Naive thymus-derived CD4-positive, alpha-beta T cell (primary cell): ENCODE measurements at regions not wholly inside any gene's neighbourhood (a gene's known extent, or its start where the extent isn't known, plus 50 kb on each side); places are given as distances from the start of the nearest gene placed in this dataset.

Experiments
- ATAC-seq: fragments of 150-1000 bp; cut with Tn5 transposase; 2 replicates; pipeline ENCODE4 v1.10.0; 2021; ENCODE audit warnings: mild to moderate bottlenecking, moderate library complexity
- CTCF ChIA-PET: fragments of 350-600 bp; sonication (Branson Sonifier 250); formaldehyde crosslinking; loops from one replicate; lab custom pipeline; 2021; ENCODE audit warnings: antibody characterized with exemption; lab: Charles Lee
- POLR2A ChIA-PET: fragments of 350-600 bp; sonication (Branson Sonifier 250); formaldehyde crosslinking; loops from one replicate; lab custom pipeline; 2021; ENCODE audit warnings: antibody characterized with exemption, inconsistent platforms; lab: Charles Lee
- DNase-seq, 9 donors: peaks; one replicate each; pipeline versions ENCODE4 v3.0.0 to v3.0.0-alpha.2; 2020 to 2022; ENCODE audit warnings: mixed read lengths in 1 of 9
- H3K27ac ChIP-seq: one replicate; pipeline ENCODE4 v1.7.0; 2013; ENCODE audit warnings: mild to moderate bottlenecking, low read depth, low read length, moderate library complexity
- H3K27me3 ChIP-seq, 2 donors: one replicate each; pipeline ENCODE4 v1.7.0; 2013; ENCODE audit warnings: low read length in 2 of 2, mild to moderate bottlenecking in 2 of 2, moderate library complexity in 2 of 2; ENCODE audit not compliant: control insufficient read depth in 2 of 2, insufficient read depth in 2 of 2
- H3K36me3 ChIP-seq, 3 experiments: 1 replicate in 2 of 3; 2 replicates in 1 of 3; pipeline ENCODE4 v1.7.0; 2013; ENCODE audit warnings: low read length in 3 of 3, mild to moderate bottlenecking in 3 of 3, moderate library complexity in 1 of 3; ENCODE audit not compliant: insufficient read depth in 3 of 3, control insufficient read depth in 2 of 3
- H3K4me1 ChIP-seq, 2 donors: one replicate each; pipeline ENCODE4 v1.7.0; 2013; ENCODE audit warnings: low read length in 2 of 2, mild to moderate bottlenecking in 2 of 2, moderate library complexity in 1 of 2; ENCODE audit not compliant: control insufficient read depth in 2 of 2, insufficient read depth in 2 of 2
- H3K4me3 ChIP-seq: 2 replicates; pipeline ENCODE4 v1.7.0; 2013; ENCODE audit warnings: mild to moderate bottlenecking, low read length
- H3K9me3 ChIP-seq, 3 experiments: 1 replicate in 2 of 3; 2 replicates in 1 of 3; pipeline ENCODE4 v1.7.0; 2013; ENCODE audit warnings: low read length in 3 of 3; ENCODE audit not compliant: control insufficient read depth in 2 of 3
- H3K27ac Mint-ChIP-seq, 9 donors: one replicate each; pipeline ENCODE4 v1.8.0; 2020 to 2022; ENCODE audit warnings: mixed read lengths in 9 of 9, mild to moderate bottlenecking in 8 of 9, moderate library complexity in 5 of 9, inconsistent platforms in 2 of 9
- H3K27me3 Mint-ChIP-seq, 5 donors: one replicate each; pipeline ENCODE4 v1.8.0; 2021 to 2022; ENCODE audit warnings: mixed read lengths in 5 of 5, mild to moderate bottlenecking in 1 of 5
- H3K36me3 Mint-ChIP-seq, 5 donors: one replicate each; pipeline ENCODE4 v1.8.0; 2020 to 2022; ENCODE audit warnings: mixed read lengths in 5 of 5, mild to moderate bottlenecking in 3 of 5, inconsistent platforms in 1 of 5
- H3K4me1 Mint-ChIP-seq, 7 donors: one replicate each; pipeline ENCODE4 v1.8.0; 2020 to 2022; ENCODE audit warnings: mixed read lengths in 7 of 7, mild to moderate bottlenecking in 3 of 7, inconsistent platforms in 1 of 7
- H3K4me3 Mint-ChIP-seq, 10 donors: one replicate each; pipeline ENCODE4 v1.8.0; 2020 to 2022; ENCODE audit warnings: mild to moderate bottlenecking in 10 of 10, mixed read lengths in 10 of 10, moderate library complexity in 6 of 10, inconsistent platforms in 2 of 10
- H3K9me3 Mint-ChIP-seq, 11 donors: one replicate each; pipeline ENCODE4 v1.8.0; 2020 to 2022; ENCODE audit warnings: mixed read lengths in 11 of 11, mild to moderate bottlenecking in 4 of 11, inconsistent platforms in 1 of 11, moderate library complexity in 1 of 11
- intact Hi-C, 2 donors: fragments of 100-400 bp; cut with micrococcal nuclease; formaldehyde crosslinking; loops; one replicate each; pipeline ENCODE4 v1.15.1; 2023

- Mint-ChIP-seq H3K4me3 (no peak overlapping the region), H3K27ac (no peak overlapping the region), H3K27me3 (no peaks in the 10 kb centered on the region), H3K9me3 (peaks cover 0 to 17% (median 10%) of the 10 kb centered on the region in 11 donors), H3K36me3 (no peaks in the 10 kb centered on the region), H3K4me1 (no peaks in the 10 kb centered on the region)
- Histone ChIP-seq H3K4me1 (no peaks in the 10 kb centered on the region), H3K27ac (no peak overlapping the region), H3K4me3 (no peak overlapping the region), H3K36me3 (no peaks in the 10 kb centered on the region), H3K27me3 (no peaks in the 10 kb centered on the region), H3K9me3 (no peaks in the 10 kb centered on the region)
- CTCF ChIA-PET: no interaction called here
- no peak for DNase-seq
- POLR2A ChIA-PET: no interaction called here
- intact Hi-C loops: no loop called here
- no peak for ATAC-seq
Measured at GRCh38 chr6:66128656-66129055, 421.6 kb upstream of the EYS start.

- Histone ChIP-seq H3K36me3 (no peaks in the 10 kb centered on the region), H3K9me3 (no peaks in the 10 kb centered on the region), H3K27ac (no peak overlapping the region), H3K4me1 (no peaks in the 10 kb centered on the region), H3K4me3 (no peak overlapping the region), H3K27me3 (no peaks in the 10 kb centered on the region)
- POLR2A ChIA-PET: no interaction called here
- H3K9me3 Mint-ChIP-seq: peaks cover 0 to 15% (median 10%) of the 10 kb centered on the region in 11 donors
- no peak for DNase-seq
- no peaks in the 10 kb centered on the region for H3K27me3 Mint-ChIP-seq
- no peaks in the 10 kb centered on the region for H3K36me3 Mint-ChIP-seq
- no peak for ATAC-seq
- CTCF ChIA-PET: no interaction called here
- no peaks in the 10 kb centered on the region for H3K4me1 Mint-ChIP-seq
- intact Hi-C loops: no loop called here
- no peak overlapping the region for H3K4me3 Mint-ChIP-seq
- no peak overlapping the region for H3K27ac Mint-ChIP-seq
Measured at GRCh38 chr6:66128243-66128642, 421.2 kb upstream of the EYS start.

- no peaks in the 10 kb centered on the region for H3K27me3 Mint-ChIP-seq
- Histone ChIP-seq H3K4me1 (no peaks in the 10 kb centered on the region), H3K4me3 (no peak overlapping the region), H3K27me3 (no peaks in the 10 kb centered on the region), H3K36me3 (no peaks in the 10 kb centered on the region), H3K9me3 (no peaks in the 10 kb centered on the region), H3K27ac (no peak overlapping the region)
- intact Hi-C loops: no loop called here
- no peaks in the 10 kb centered on the region for H3K36me3 Mint-ChIP-seq
- CTCF ChIA-PET: no interaction called here
- no peak overlapping the region for H3K4me3 Mint-ChIP-seq
- no peak overlapping the region for H3K27ac Mint-ChIP-seq
- no peaks in the 10 kb centered on the region for H3K4me1 Mint-ChIP-seq
- H3K9me3 Mint-ChIP-seq: peaks cover 0 to 24% (median 9%) of the 10 kb centered on the region in 11 donors
- POLR2A ChIA-PET: no interaction called here
- DNase-seq (no peak), ATAC-seq (no peak)
Measured at GRCh38 chr6:66127061-66127460, 420.0 kb upstream of the EYS start.

GRCh38 chr6:66126358-66126757 lies 419.3 kb upstream of the EYS start:
- H3K27me3 Mint-ChIP-seq: no peaks in the 10 kb centered on the region
- H3K4me1 Mint-ChIP-seq: no peaks in the 10 kb centered on the region
- Histone ChIP-seq H3K27me3 (no peaks in the 10 kb centered on the region), H3K36me3 (no peaks in the 10 kb centered on the region), H3K27ac (no peak overlapping the region), H3K9me3 (no peaks in the 10 kb centered on the region), H3K4me1 (no peaks in the 10 kb centered on the region), H3K4me3 (no peak overlapping the region)
- intact Hi-C loops: no loop called here
- H3K4me3 Mint-ChIP-seq: no peak overlapping the region
- DNase-seq: no peak
- H3K36me3 Mint-ChIP-seq: no peaks in the 10 kb centered on the region
- ChIA-PET CTCF (no interaction called here), POLR2A (no interaction called here)
- H3K27ac Mint-ChIP-seq: no peak overlapping the region
- peaks cover 0 to 24% (median 9%) of the 10 kb centered on the region in 11 donors for H3K9me3 Mint-ChIP-seq
- ATAC-seq: no peak

- Histone ChIP-seq H3K27me3 (no peaks in the 10 kb centered on the region), H3K9me3 (no peaks in the 10 kb centered on the region), H3K36me3 (no peaks in the 10 kb centered on the region), H3K27ac (no peak overlapping the region), H3K4me3 (no peak overlapping the region), H3K4me1 (no peaks in the 10 kb centered on the region)
- ChIA-PET CTCF (interaction anchor here (1.1 kb wide), 1 partner anchor 52 kb away, joined by 3 read pairs; no protein-coding TSS in a partner anchor), POLR2A (no interaction called here)
- H3K27ac Mint-ChIP-seq: no peak overlapping the region
- no peaks in the 10 kb centered on the region for H3K36me3 Mint-ChIP-seq
- H3K9me3 Mint-ChIP-seq: peaks cover 5 to 63% (median 14%) of the 10 kb centered on the region in 11 donors
- ATAC-seq (no peak), DNase-seq (no peak)
- H3K4me1 Mint-ChIP-seq: no peaks in the 10 kb centered on the region
- no peaks in the 10 kb centered on the region for H3K27me3 Mint-ChIP-seq
- H3K4me3 Mint-ChIP-seq: no peak overlapping the region
- intact Hi-C loops: no loop called here
Measured at GRCh38 chr6:66103954-66104353, 396.9 kb upstream of the EYS start.

GRCh38 chr6:66103354-66103753 lies 396.3 kb upstream of the EYS start:
- Mint-ChIP-seq H3K9me3 (peaks cover 5 to 65% (median 14%) of the 10 kb centered on the region in 11 donors), H3K4me1 (no peaks in the 10 kb centered on the region), H3K36me3 (no peaks in the 10 kb centered on the region), H3K4me3 (no peak overlapping the region), H3K27ac (no peak overlapping the region), H3K27me3 (no peaks in the 10 kb centered on the region)
- ChIA-PET POLR2A (no interaction called here), CTCF (interaction anchor here (1.1 kb wide), 1 partner anchor 51 kb away, joined by 3 read pairs; no protein-coding TSS in a partner anchor)
- Histone ChIP-seq H3K9me3 (no peaks in the 10 kb centered on the region), H3K36me3 (no peaks in the 10 kb centered on the region), H3K27ac (no peak overlapping the region), H3K4me1 (no peaks in the 10 kb centered on the region), H3K4me3 (no peak overlapping the region), H3K27me3 (no peaks in the 10 kb centered on the region)
- DNase-seq (no peak), ATAC-seq (no peak)
- intact Hi-C loops: no loop called here

GRCh38 chr6:66096679-66097078 lies 389.7 kb upstream of the EYS start:
- no peaks in the 10 kb centered on the region for H3K27me3 ChIP-seq
- H3K36me3 ChIP-seq: no peaks in the 10 kb centered on the region
- no peaks in the 10 kb centered on the region for H3K4me1 ChIP-seq
- ChIA-PET POLR2A (no interaction called here), CTCF (no interaction called here)
- no peak overlapping the region for H3K27ac ChIP-seq
- DNase-seq: no peak
- intact Hi-C loops: no loop called here
- Mint-ChIP-seq H3K9me3 (peaks cover 3 to 48% (median 12%) of the 10 kb centered on the region in 11 donors), H3K4me3 (no peak overlapping the region), H3K4me1 (no peaks in the 10 kb centered on the region), H3K36me3 (no peaks in the 10 kb centered on the region), H3K27me3 (no peaks in the 10 kb centered on the region), H3K27ac (no peak overlapping the region)
- no peaks in the 10 kb centered on the region for H3K9me3 ChIP-seq
- ATAC-seq: no peak
- H3K4me3 ChIP-seq: no peak overlapping the region
